Amniotic stem cell (primary cell): ENCODE measurements at regions not wholly inside any gene's neighbourhood (a gene's known extent, or its start where the extent isn't known, plus 50 kb on each side); places are given as distances from the start of the nearest gene placed in this dataset.

Experiments
- DNase-seq: peaks from one replicate; lab custom pipeline; 2025; lab: John Stamatoyannopoulos, UW

GRCh38 chr13:80284290-80284689, 56.6 kb downstream of the SPRY2 start:
- DNase-seq = no peak

GRCh38 chr13:80278706-80279105, 62.2 kb downstream of the SPRY2 start:
- DNase-seq = no peak

- peak; percentile 43 for DNase-seq
Observed at GRCh38 chr13:80276371-80277289, 64.3 kb downstream of the SPRY2 start.

GRCh38 chr13:80274643-80275042, 66.3 kb downstream of the SPRY2 start:
- no peak for DNase-seq

GRCh38 chr13:80273718-80274117, 67.2 kb downstream of the SPRY2 start:
- no peak for DNase-seq

- DNase-seq = no peak
Observed at GRCh38 chr13:80265348-80265747, 75.6 kb downstream of the SPRY2 start.

GRCh38 chr13:80263745-80264513, 77.0 kb downstream of the SPRY2 start:
- no peak for DNase-seq

- no peak for DNase-seq
Observed at GRCh38 chr13:80262051-80262695, 78.8 kb downstream of the SPRY2 start.

- DNase-seq = no peak
Observed at GRCh38 chr13:80259159-80259558, 81.8 kb downstream of the SPRY2 start.

- no peak for DNase-seq
Observed at GRCh38 chr13:80256352-80256932, 84.5 kb downstream of the SPRY2 start.

- DNase-seq = no peak
Observed at GRCh38 chr13:80255946-80256345, 85.0 kb downstream of the SPRY2 start.

- no peak for DNase-seq
Observed at GRCh38 chr13:80251403-80251802, 89.5 kb downstream of the SPRY2 start.

- no peak for DNase-seq
Observed at GRCh38 chr13:80250213-80250810, 90.6 kb downstream of the SPRY2 start.

- no peak for DNase-seq
Observed at GRCh38 chr13:80249516-80250212, 91.3 kb downstream of the SPRY2 start.

- DNase-seq = no peak
Observed at GRCh38 chr13:80245162-80245733, 95.7 kb downstream of the SPRY2 start.

GRCh38 chr13:80244574-80244973, 96.4 kb downstream of the SPRY2 start:
- DNase-seq = no peak

GRCh38 chr13:80242728-80243427, 98.0 kb downstream of the SPRY2 start:
- no peak for DNase-seq

GRCh38 chr13:80239571-80240255, 101.2 kb downstream of the SPRY2 start:
- no peak for DNase-seq

- no peak for DNase-seq
Observed at GRCh38 chr13:80239116-80239515, 101.8 kb downstream of the SPRY2 start.

- no peak for DNase-seq
Observed at GRCh38 chr13:80237646-80238045, 103.3 kb downstream of the SPRY2 start.
